SK-N-SH (cell line): ENCODE measurements at regions not wholly inside any gene's neighbourhood (a gene's known extent, or its start where the extent isn't known, plus 50 kb on each side); places are given as distances from the start of the nearest gene placed in this dataset.

Source experiments
- CHD2 ChIP-seq: fragments of 150-350 bp; IDR thresholded peaks from 2 replicates; pipeline ENCODE4 v1.6.1; 2018; ENCODE audit warnings: low read length; ENCODE audit not compliant: partially characterized antibody
- EP300 ChIP-seq, 2 experiments: IDR thresholded peaks; 2 replicates each; pipeline versions ENCODE4 v1.4.0 to v1.6.1; 2012; ENCODE audit warnings: borderline replicate concordance in 1 of 2, low read depth in 1 of 2, low read length in 1 of 2
- EZH2phosphoT487 ChIP-seq: fragments of 200-600 bp; sonication (generic); IDR thresholded peaks from 2 replicates; pipeline ENCODE4 v1.6.1; 2017; ENCODE audit warnings: low read depth, mixed run types, mild to moderate bottlenecking, antibody characterized with exemption, moderate library complexity, borderline replicate concordance

GRCh38 chr6:164102693-164103092, 688.2 kb downstream of the QKI start:
- no peak for TF ChIP-seq EZH2phosphoT487
- TF ChIP-seq CHD2 = no peak
- TF ChIP-seq EP300 (IDR thresholded peaks at IDR 0.05; ENCODE audit: borderline replicate concordance in 1 of 2, low read depth in 1 of 2, low read length in 1 of 2) = no peak
